ENCODE measurements at regions not wholly inside any gene's neighbourhood (a gene's known extent, or its start where the extent isn't known, plus 50 kb on each side); places are given as distances from the start of the nearest gene placed in this dataset.
"Not testable (repeated sequence)": the region's sequence is repeated elsewhere in the genome, so short reads cannot be mapped to it uniquely, and the experiment has no call there.

- not testable (repeated sequence) for H3K4me3 ChIP-seq (ENCODE audit: low read length)
Observed at GRCh38 chr1:149157409-149157808, 54.1 kb upstream of the NBPF9 start.

GRCh38 chr1:149158308-149158707, 55.0 kb upstream of the NBPF9 start:
- not testable (repeated sequence) for H3K4me3 ChIP-seq (ENCODE audit: low read length)

GRCh38 chr1:149163063-149163444, 59.7 kb upstream of the NBPF9 start:
- H3K4me3 ChIP-seq (ENCODE audit: low read length) = not testable (repeated sequence)

- H3K4me3 ChIP-seq (ENCODE audit: low read length) = peak overlapping the region; percentile 64; the same call in 1 of the 2 replicates
Observed at GRCh38 chr1:149174765-149175164, 71.4 kb upstream of the NBPF9 start.

GRCh38 chr1:149175812-149176211, 72.5 kb upstream of the NBPF9 start:
- H3K4me3 ChIP-seq (ENCODE audit: low read length) = peak overlapping the region; percentile 56; the same call in 1 of the 2 replicates

- H3K4me3 ChIP-seq (ENCODE audit: low read length) = peak overlapping the region; percentile 76; the same call in 1 of the 2 replicates
Observed at GRCh38 chr1:149176453-149177316, 73.3 kb upstream of the NBPF9 start.

GRCh38 chr1:149190742-149191141, 87.4 kb upstream of the NBPF9 start:
- H3K4me3 ChIP-seq (ENCODE audit: low read length) = not testable (repeated sequence)

GRCh38 chr1:149196651-149197050, 93.3 kb upstream of the NBPF9 start:
- not testable (repeated sequence) for H3K4me3 ChIP-seq (ENCODE audit: low read length)

GRCh38 chr1:149200567-149200966, 97.2 kb upstream of the NBPF9 start:
- H3K4me3 ChIP-seq (ENCODE audit: low read length) = not testable (repeated sequence)

- H3K4me3 ChIP-seq (ENCODE audit: low read length) = not testable (repeated sequence)
Observed at GRCh38 chr1:149202283-149202682, 98.9 kb upstream of the NBPF9 start.

GRCh38 chr1:149204396-149204795, 101.0 kb upstream of the NBPF9 start:
- not testable (repeated sequence) for H3K4me3 ChIP-seq (ENCODE audit: low read length)

- not testable (repeated sequence) for H3K4me3 ChIP-seq (ENCODE audit: low read length)
Observed at GRCh38 chr1:149208836-149209235, 105.5 kb upstream of the NBPF9 start.

GRCh38 chr1:149211757-149212420, 108.5 kb upstream of the NBPF9 start:
- not testable (repeated sequence) for H3K4me3 ChIP-seq (ENCODE audit: low read length)

GRCh38 chr1:149212946-149213345, 109.6 kb upstream of the NBPF9 start:
- H3K4me3 ChIP-seq (ENCODE audit: low read length) = not testable (repeated sequence)

- not testable (repeated sequence) for H3K4me3 ChIP-seq (ENCODE audit: low read length)
Observed at GRCh38 chr1:149213673-149214072, 110.3 kb upstream of the NBPF9 start.

GRCh38 chr1:149218080-149218988, 115.0 kb upstream of the NBPF9 start:
- not testable (repeated sequence) for H3K4me3 ChIP-seq (ENCODE audit: low read length)

GRCh38 chr1:149219539-149219938, 116.2 kb upstream of the NBPF9 start:
- not testable (repeated sequence) for H3K4me3 ChIP-seq (ENCODE audit: low read length)

- not testable (repeated sequence) for H3K4me3 ChIP-seq (ENCODE audit: low read length)
Observed at GRCh38 chr1:149220463-149221074, 117.2 kb upstream of the NBPF9 start.

GRCh38 chr1:149227933-149228665, 124.7 kb upstream of the NBPF9 start:
- H3K4me3 ChIP-seq (ENCODE audit: low read length) = not testable (repeated sequence)

Measured in GM08714 (cell line).